Jurkat, Clone E6-1 (cell line): ENCODE measurements at regions not wholly inside any gene's neighbourhood (a gene's known extent, or its start where the extent isn't known, plus 50 kb on each side); places are given as distances from the start of the nearest gene placed in this dataset.
A peak's percentile ranks its signal among the peaks of the same experiment; 100 is the strongest.
"Not testable (repeated sequence)": the region's sequence is repeated elsewhere in the genome, so short reads cannot be mapped to it uniquely, and the experiment has no call there.

Experiments used
- DNase-seq: peaks from one replicate; pipeline ENCODE4 v3.0.0-alpha.2; 2011; ENCODE audit warnings: low read depth, low spot score
- H3K4me3 ChIP-seq: 2 replicates; pipeline ENCODE4 v1.5.1; 2011; ENCODE audit warnings: mild to moderate bottlenecking, low read length, control low read depth, moderate library complexity

- DNase-seq: no peak
- H3K4me3 ChIP-seq: no peak overlapping the region
These were observed 490.9 kb upstream of the ACTRT1 start for GRCh38 chrX:128543114-128543513.

GRCh38 chrX:128518508-128518907 lies 466.3 kb upstream of the ACTRT1 start:
- peak; percentile 10 for DNase-seq
- H3K4me3 ChIP-seq: no peak overlapping the region

GRCh38 chrX:128517691-128518090 lies 465.5 kb upstream of the ACTRT1 start:
- no peak overlapping the region for H3K4me3 ChIP-seq
- DNase-seq: no peak

- DNase-seq: no peak
- no peak overlapping the region for H3K4me3 ChIP-seq
These were observed 452.3 kb upstream of the ACTRT1 start for GRCh38 chrX:128504496-128504895.

- no peak for DNase-seq
These were observed 411.9 kb upstream of the ACTRT1 start for GRCh38 chrX:128464116-128464515.

GRCh38 chrX:128460835-128461234 lies 408.6 kb upstream of the ACTRT1 start:
- DNase-seq: peak; percentile 3
- no peak overlapping the region for H3K4me3 ChIP-seq

More at GRCh38 chrX:128464116-128464515, 411.9 kb upstream of the ACTRT1 start:
- H3K4me3 ChIP-seq: no peak overlapping the region

GRCh38 chrX:128458888-128459287 lies 406.7 kb upstream of the ACTRT1 start:
- no peak overlapping the region for H3K4me3 ChIP-seq
- no peak for DNase-seq

GRCh38 chrX:128457674-128458073 lies 405.5 kb upstream of the ACTRT1 start:
- DNase-seq: no peak
- H3K4me3 ChIP-seq: no peak overlapping the region

GRCh38 chrX:128439159-128439558 lies 387.0 kb upstream of the ACTRT1 start:
- no peak for DNase-seq
- no peak overlapping the region for H3K4me3 ChIP-seq

GRCh38 chrX:128438082-128438481 lies 385.9 kb upstream of the ACTRT1 start:
- DNase-seq: no peak
- no peak overlapping the region for H3K4me3 ChIP-seq

- H3K4me3 ChIP-seq: no peak overlapping the region
- no peak for DNase-seq
These were observed 384.3 kb upstream of the ACTRT1 start for GRCh38 chrX:128436397-128437103.

- no peak for DNase-seq
These were observed 373.3 kb upstream of the ACTRT1 start for GRCh38 chrX:128425546-128425945.

GRCh38 chrX:128408842-128409241 lies 356.6 kb upstream of the ACTRT1 start:
- H3K4me3 ChIP-seq: no peak overlapping the region
- DNase-seq: no peak

More at GRCh38 chrX:128425546-128425945, 373.3 kb upstream of the ACTRT1 start:
- H3K4me3 ChIP-seq: no peak overlapping the region

- DNase-seq: no peak
- no peak overlapping the region for H3K4me3 ChIP-seq
These were observed 344.4 kb upstream of the ACTRT1 start for GRCh38 chrX:128396601-128397000.

GRCh38 chrX:128383846-128384245 lies 331.6 kb upstream of the ACTRT1 start:
- DNase-seq, H3K4me3 ChIP-seq: not testable (repeated sequence)

- no peak overlapping the region for H3K4me3 ChIP-seq
- DNase-seq: no peak
These were observed 313.3 kb upstream of the ACTRT1 start for GRCh38 chrX:128365492-128365891.

GRCh38 chrX:128335671-128336070 lies 283.5 kb upstream of the ACTRT1 start:
- no peak for DNase-seq
- H3K4me3 ChIP-seq: no peak overlapping the region

GRCh38 chrX:128334821-128335220 lies 282.6 kb upstream of the ACTRT1 start:
- no peak overlapping the region for H3K4me3 ChIP-seq
- DNase-seq: no peak

- DNase-seq: no peak
- H3K4me3 ChIP-seq: no peak overlapping the region
These were observed 258.7 kb upstream of the ACTRT1 start for GRCh38 chrX:128310912-128311311.

- DNase-seq: no peak
- H3K4me3 ChIP-seq: no peak overlapping the region
These were observed 257.1 kb upstream of the ACTRT1 start for GRCh38 chrX:128309311-128309710.

GRCh38 chrX:128294198-128294597 lies 242.0 kb upstream of the ACTRT1 start:
- H3K4me3 ChIP-seq: no peak overlapping the region
- DNase-seq: no peak
